Left lung (tissue), 4 donors: ENCODE measurements at regions not wholly inside any gene's neighbourhood (a gene's known extent, or its start where the extent isn't known, plus 50 kb on each side); places are given as distances from the start of the nearest gene placed in this dataset.

Experiments
- ATAC-seq: fragments of 200-7000 bp; cut with Tn5 transposase; one replicate; pipeline ENCODE4 v1.9.1; 2020; ENCODE audit warnings: moderate library complexity
- DNase-seq, 4 donors: peaks; one replicate each; pipeline ENCODE4 v3.0.0-alpha.2; 2013 to 2020
- H3K27ac ChIP-seq, 2 donors: fragments of 200-600 bp; sonication (generic) in 1 of 2; one replicate each; pipeline versions ENCODE4 v1.5.0 to v1.8.0; 2020 to 2021
- H3K27me3 ChIP-seq, 2 donors: fragments of 200-600 bp; sonication (generic) in 1 of 2; one replicate each; pipeline versions ENCODE4 v1.5.0 to v1.8.0; 2020 to 2021
- H3K36me3 ChIP-seq, 2 donors: fragments of 200-600 bp; sonication (generic) in 1 of 2; one replicate each; pipeline versions ENCODE4 v1.5.0 to v1.8.0; 2020 to 2021
- H3K4me1 ChIP-seq, 2 donors: fragments of 200-600 bp; one replicate each; pipeline ENCODE4 v1.8.0; 2021
- H3K4me3 ChIP-seq, 2 donors: fragments of 200-600 bp; sonication (generic) in 1 of 2; one replicate each; pipeline versions ENCODE4 v1.5.0 to v1.8.0; 2020 to 2021; ENCODE audit warnings: mild to moderate bottlenecking in 1 of 2
- H3K9me3 ChIP-seq, 2 donors: fragments of 200-600 bp; sonication (generic) in 1 of 2; one replicate each; pipeline versions ENCODE4 v1.5.0 to v1.8.0; 2020 to 2021
- intact Hi-C, 2 donors: fragments of 100-400 bp; cut with DNase I; formaldehyde crosslinking; loops; one replicate each; pipeline versions ENCODE4 v1.11.2 to v1.14.2; 2022
- TF ChIP-seq, protein P1 (sequence below), 2 donors: fragments of 200-600 bp; sonication (generic) in 1 of 2; IDR thresholded peaks; one replicate each; pipeline versions ENCODE4 v1.5.0 to v1.8.0; 2021; ENCODE audit warnings: antibody characterized with exemption in 2 of 2
- donor health status: DM: no; HTN: yes; CAD: no.
- donor health status: DM: no; HTN: no; CAD: no.

DNA sequence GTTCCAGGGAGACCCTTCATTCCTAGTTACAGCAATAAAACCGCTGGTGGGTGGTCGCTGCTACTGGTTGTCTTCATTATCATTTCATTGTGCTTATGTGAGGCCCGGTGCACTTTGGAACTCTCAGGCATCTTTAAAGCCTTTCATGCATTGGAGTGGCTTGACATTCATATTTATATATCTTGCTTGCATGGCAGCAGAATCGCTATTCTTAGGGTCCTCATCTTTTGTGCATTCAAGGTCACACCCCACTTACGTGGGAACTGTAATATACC, 110.1 kb downstream of the ZBTB18 start:
- Histone ChIP-seq H3K9me3 (no peaks in the 10 kb centered on the region), H3K27ac (no peak overlapping the region), H3K4me3 (no peak overlapping the region), H3K4me1 (peaks cover 0 to 3% of the 10 kb centered on the region in 2 donors), H3K36me3 (no peaks in the 10 kb centered on the region), H3K27me3 (no peaks in the 10 kb centered on the region)
- intact Hi-C loops = no loop called here
- TF ChIP-seq, protein P1, sequence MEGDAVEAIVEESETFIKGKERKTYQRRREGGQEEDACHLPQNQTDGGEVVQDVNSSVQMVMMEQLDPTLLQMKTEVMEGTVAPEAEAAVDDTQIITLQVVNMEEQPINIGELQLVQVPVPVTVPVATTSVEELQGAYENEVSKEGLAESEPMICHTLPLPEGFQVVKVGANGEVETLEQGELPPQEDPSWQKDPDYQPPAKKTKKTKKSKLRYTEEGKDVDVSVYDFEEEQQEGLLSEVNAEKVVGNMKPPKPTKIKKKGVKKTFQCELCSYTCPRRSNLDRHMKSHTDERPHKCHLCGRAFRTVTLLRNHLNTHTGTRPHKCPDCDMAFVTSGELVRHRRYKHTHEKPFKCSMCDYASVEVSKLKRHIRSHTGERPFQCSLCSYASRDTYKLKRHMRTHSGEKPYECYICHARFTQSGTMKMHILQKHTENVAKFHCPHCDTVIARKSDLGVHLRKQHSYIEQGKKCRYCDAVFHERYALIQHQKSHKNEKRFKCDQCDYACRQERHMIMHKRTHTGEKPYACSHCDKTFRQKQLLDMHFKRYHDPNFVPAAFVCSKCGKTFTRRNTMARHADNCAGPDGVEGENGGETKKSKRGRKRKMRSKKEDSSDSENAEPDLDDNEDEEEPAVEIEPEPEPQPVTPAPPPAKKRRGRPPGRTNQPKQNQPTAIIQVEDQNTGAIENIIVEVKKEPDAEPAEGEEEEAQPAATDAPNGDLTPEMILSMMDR (IDR thresholded peaks at IDR 0.05) = no peak
- no peak for DNase-seq
- no peak for ATAC-seq

DNA sequence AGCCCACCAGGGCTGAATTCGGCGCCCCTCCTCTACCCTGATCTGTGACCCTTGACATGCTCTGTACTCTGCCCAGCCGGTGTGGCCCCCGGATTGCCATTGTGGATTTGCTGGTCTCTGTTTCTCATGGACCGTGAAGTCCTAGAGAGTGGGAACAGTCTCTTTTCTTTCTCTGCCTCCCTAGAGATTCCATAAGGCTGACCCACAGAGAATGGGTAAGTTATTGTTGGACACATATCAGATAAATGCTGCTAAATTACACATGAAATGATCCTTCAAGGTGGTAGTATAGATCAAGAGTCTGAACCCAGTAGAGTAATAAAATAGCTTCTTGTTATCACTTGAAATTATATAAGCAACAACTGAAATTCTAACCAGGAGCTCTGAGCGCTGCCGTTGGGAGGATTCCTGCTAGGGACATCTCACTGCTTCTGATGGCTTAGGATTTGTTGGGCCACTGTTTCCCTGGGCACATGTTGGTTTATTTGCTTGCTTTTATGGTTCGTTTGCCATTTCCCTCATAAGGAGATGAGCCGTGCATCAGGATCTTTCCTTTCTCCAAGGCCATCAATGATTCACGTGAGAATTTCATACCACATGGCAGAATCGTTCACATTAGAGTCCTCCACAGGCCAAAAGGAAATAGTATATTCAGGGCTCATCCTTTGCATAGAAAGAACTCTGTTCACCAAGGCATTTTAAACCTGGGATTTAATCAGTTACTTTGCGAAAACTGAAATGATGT, 111.9 kb downstream of the ZBTB18 start:
- Histone ChIP-seq H3K4me3 (no peak overlapping the region), H3K27me3 (no peaks in the 10 kb centered on the region), H3K9me3 (no peaks in the 10 kb centered on the region), H3K4me1 (peaks cover 0 to 3% of the 10 kb centered on the region in 2 donors), H3K36me3 (no peaks in the 10 kb centered on the region), H3K27ac (peak overlapping the region; percentile 46 to 72)
- ATAC-seq (no peak), DNase-seq (no peak)
- TF ChIP-seq, protein P1 (IDR thresholded peaks at IDR 0.05) = no peak
- intact Hi-C loops = no loop called here

DNA sequence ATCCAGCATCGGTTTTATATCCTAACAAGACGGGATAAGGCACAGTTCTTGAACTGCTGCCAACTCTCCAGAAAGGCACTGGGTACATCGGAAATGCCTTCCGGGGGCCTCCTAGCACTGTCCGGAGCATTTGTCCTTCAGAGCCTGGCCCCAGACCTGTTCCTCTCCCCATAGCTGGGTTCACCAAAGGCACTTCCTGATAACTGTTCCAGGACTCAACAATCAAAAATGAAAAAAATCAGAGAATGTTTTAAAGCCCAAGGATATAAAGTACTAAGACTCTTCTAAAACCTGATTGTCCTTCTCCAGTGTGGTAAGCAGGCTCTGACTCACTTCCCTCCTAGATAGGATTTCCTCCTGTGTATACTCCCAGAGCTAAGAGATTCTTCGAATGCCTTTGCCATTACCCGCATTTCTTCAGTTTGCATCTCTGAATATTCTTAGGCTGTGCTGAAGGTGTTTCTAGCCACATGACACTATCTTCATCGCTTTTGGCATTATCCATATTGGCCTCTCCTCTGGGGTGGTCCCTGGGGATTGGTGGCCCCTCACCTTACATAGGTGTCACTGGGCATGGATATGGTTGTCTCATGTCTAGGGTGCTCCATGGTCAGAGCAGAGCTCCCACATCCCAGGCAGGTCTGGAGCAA, 112.9 kb downstream of the ZBTB18 start:
- no peak overlapping the region for H3K4me3 ChIP-seq
- DNase-seq (no peak), ATAC-seq (peak; percentile 85)
- peak overlapping the region; percentile 46 to 72 for H3K27ac ChIP-seq
- intact Hi-C loops = no loop called here
- TF ChIP-seq, protein P1 (IDR thresholded peaks at IDR 0.05) = no peak
- no peaks in the 10 kb centered on the region for H3K9me3 ChIP-seq
- H3K4me1 ChIP-seq = peaks cover 0 to 3% of the 10 kb centered on the region in 2 donors
- no peaks in the 10 kb centered on the region for H3K27me3 ChIP-seq
- H3K36me3 ChIP-seq = no peaks in the 10 kb centered on the region

DNA sequence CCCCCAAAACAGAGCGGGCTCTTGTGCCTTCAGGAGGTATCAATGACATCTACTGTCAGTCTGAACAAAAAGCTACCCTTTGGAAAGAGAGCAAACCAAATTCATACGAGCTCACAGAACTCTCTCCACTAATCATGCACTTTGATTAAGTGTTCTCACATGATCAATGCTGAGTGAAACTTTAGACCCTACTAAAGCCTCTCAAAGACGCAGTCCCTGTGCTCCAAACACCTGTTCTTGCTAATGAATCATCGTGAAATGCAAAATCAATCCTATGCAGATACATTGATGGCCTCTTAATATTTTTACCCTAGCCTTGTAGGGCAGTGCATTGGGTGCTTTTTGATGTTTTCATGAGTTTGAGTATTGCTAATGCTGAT, 113.4 kb downstream of the ZBTB18 start:
- ATAC-seq (no peak), DNase-seq (no peak)
- Histone ChIP-seq H3K27ac (peak overlapping the region; percentile 46 to 72), H3K4me1 (peaks cover 0 to 3% of the 10 kb centered on the region in 2 donors), H3K36me3 (no peaks in the 10 kb centered on the region), H3K4me3 (no peak overlapping the region), H3K27me3 (no peaks in the 10 kb centered on the region), H3K9me3 (no peaks in the 10 kb centered on the region)
- intact Hi-C loops = no loop called here
- TF ChIP-seq, protein P1 (IDR thresholded peaks at IDR 0.05) = no peak

DNA sequence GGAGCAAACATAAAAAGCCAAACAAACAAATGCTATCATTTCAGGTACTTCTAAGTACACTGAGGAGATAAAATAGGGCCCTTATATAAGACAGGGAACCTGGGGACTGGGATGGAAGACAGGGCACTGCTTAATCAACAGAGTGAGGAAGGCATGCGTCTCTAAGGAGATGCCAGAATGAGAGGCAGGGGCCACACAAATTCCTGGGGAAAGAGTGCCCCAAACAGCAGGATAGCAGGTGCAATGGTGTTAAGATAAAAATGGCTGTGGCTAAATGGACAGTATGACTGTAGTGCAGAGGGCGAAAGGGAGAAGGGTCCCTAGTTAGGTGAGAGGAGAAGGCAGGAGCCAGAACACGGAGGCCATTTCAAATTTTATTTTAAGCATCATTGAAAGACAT, 113.9 kb downstream of the ZBTB18 start:
- Histone ChIP-seq H3K27me3 (no peaks in the 10 kb centered on the region), H3K27ac (no peak overlapping the region), H3K4me3 (no peak overlapping the region), H3K4me1 (peaks cover 0 to 3% of the 10 kb centered on the region in 2 donors), H3K9me3 (no peaks in the 10 kb centered on the region), H3K36me3 (no peaks in the 10 kb centered on the region)
- no peak for DNase-seq
- intact Hi-C loops = no loop called here
- TF ChIP-seq, protein P1 (IDR thresholded peaks at IDR 0.05) = no peak
- ATAC-seq = no peak
